ENCODE measurements at regions not wholly inside any gene's neighbourhood (a gene's known extent, or its start where the extent isn't known, plus 50 kb on each side); places are given as distances from the start of the nearest gene placed in this dataset.

GRCh38 chr10:108250936-108251620 is 1086.6 kb upstream of the SORCS1 start:
- Histone ChIP-seq H3K4me3 (replicated peaks in 1 of 2; ENCODE audit: low read depth in 1 of 2, low read length in 2 of 2) (no peak overlapping the region), H4K20me1 (ENCODE audit: insufficient read depth) (no peaks in the 10 kb centered on the region), H3K79me2 (ENCODE audit: insufficient read depth, low read length) (no peaks in the 10 kb centered on the region), H3K9ac (ENCODE audit: low read length) (no peak overlapping the region), H3K36me3 (ENCODE audit: control insufficient read depth in 1 of 2, insufficient read depth in 2 of 2, low read length in 2 of 2) (no peaks in the 10 kb centered on the region), H3K9me2 (ENCODE audit: insufficient read depth) (no peaks in the 10 kb centered on the region), H3K4me2 (ENCODE audit: low read length) (no peak overlapping the region), H3K27me3 (ENCODE audit: insufficient read depth, low read length) (no peaks in the 10 kb centered on the region), H3K27ac (ENCODE audit: low read depth, low read length) (no peak overlapping the region), H3K9me3 (ENCODE audit: control insufficient read depth in 1 of 2, insufficient read depth in 1 of 2, low read depth in 1 of 2, low read length in 2 of 2) (peaks cover 35 to 53% of the 10 kb centered on the region in 2 experiments; a peak in 2 of 4 replicates), H2AFZ (ENCODE audit: low read depth, low read length, poor library complexity, severe bottlenecking) (no peak overlapping the region), H3K4me1 (ENCODE audit: control insufficient read depth in 1 of 2, insufficient read depth in 2 of 2, low read length in 2 of 2) (no peaks in the 10 kb centered on the region)
- RAD21 ChIA-PET (ENCODE audit: low non-redundant PET in 1 of 2, low total read pairs in 2 of 2, uncharacterized antibody in 2 of 2, unreplicated experiment in 2 of 2) = no interaction called here
- intact Hi-C loops (cut with micrococcal nuclease) = no loop called here
- DNase-seq (ENCODE audit: low read depth, low spot score) (no peak), ATAC-seq (no peak)
- BruUV-seq (replicated peaks) = no TSS peak
- TF ChIP-seq REST (IDR thresholded peaks at IDR 0.05; ENCODE audit: low read depth) = no peak
- TF ChIP-seq CTCF (IDR thresholded peaks at IDR 0.05 in 2 of 3, conservative IDR thresholded peaks at IDR 0.05 in 1 of 3; ENCODE audit: borderline replicate concordance in 1 of 3, insufficient read depth in 1 of 3, low read depth in 2 of 3, low read length in 2 of 3) = no peak
- TF ChIP-seq ZNF274 (IDR thresholded peaks at IDR 0.05; ENCODE audit: low read depth, low read length) = no peak
- TF ChIP-seq CEBPB (IDR thresholded peaks at IDR 0.05; ENCODE audit: low read depth) = no peak
- TF ChIP-seq ZFX (IDR thresholded peaks at IDR 0.05) = no peak
- no peak for TF ChIP-seq CBX3 (IDR thresholded peaks at IDR 0.05; ENCODE audit: low read depth)
- TF ChIP-seq ELF1 (IDR thresholded peaks at IDR 0.05; ENCODE audit: borderline replicate concordance, low read depth) = no peak
- no peak for TF ChIP-seq ZBTB33 (IDR thresholded peaks at IDR 0.05; ENCODE audit: extremely low read depth, insufficient replicate concordance, low read length)
- TF ChIP-seq POLR2A (IDR thresholded peaks at IDR 0.05; ENCODE audit: borderline replicate concordance, extremely low read depth, insufficient read depth, insufficient read length) = no peak
- TF ChIP-seq EGR1 (IDR thresholded peaks at IDR 0.05; ENCODE audit: low read depth) = no peak
- TF ChIP-seq TCF7L2 (IDR thresholded peaks at IDR 0.05; ENCODE audit: borderline replicate concordance, extremely low read depth, insufficient read depth, insufficient read length) = no peak
- TF ChIP-seq SIN3A (IDR thresholded peaks at IDR 0.05; ENCODE audit: low read depth) = no peak
- TF ChIP-seq POLR2AphosphoS5 (IDR thresholded peaks at IDR 0.05; ENCODE audit: low read depth, low read length) = no peak
- TF ChIP-seq RAD21 (IDR thresholded peaks at IDR 0.05; ENCODE audit: low read depth) = no peak
- TF ChIP-seq YY1 (IDR thresholded peaks at IDR 0.05; ENCODE audit: extremely low read depth, insufficient replicate concordance, low read depth, low read length) = no peak
- TF ChIP-seq SRF (IDR thresholded peaks at IDR 0.05; ENCODE audit: low read depth) = no peak
- TF ChIP-seq SP1 (IDR thresholded peaks at IDR 0.05; ENCODE audit: low read depth) = no peak
- no peak for TF ChIP-seq EZH2 (IDR thresholded peaks at IDR 0.05)
- no peak for TF ChIP-seq JUND (IDR thresholded peaks at IDR 0.05)
- TF ChIP-seq FOSL1 (IDR thresholded peaks at IDR 0.05; ENCODE audit: low read depth) = no peak
- POLR2A ChIA-PET = no interaction called here
- CTCF ChIA-PET = no interaction called here

Data from HCT116 (cell line).